ENCODE measurements at regions not wholly inside any gene's neighbourhood (a gene's known extent, or its start where the extent isn't known, plus 50 kb on each side); places are given as distances from the start of the nearest gene placed in this dataset.

GRCh38 chr2:164150604-164151003 is 414.8 kb upstream of the FIGN start:
- no peaks in the 10 kb centered on the region for H3K4me1 Mint-ChIP-seq
- H4K20me1 ChIP-seq (ENCODE audit: low read depth), result no peaks in the 10 kb centered on the region
- H2AFZ ChIP-seq (replicated peaks), result no peak overlapping the region
- no peaks in the 10 kb centered on the region for H3F3A ChIP-seq (ENCODE audit: low read depth)
- H3K4me3 Mint-ChIP-seq, result no peak overlapping the region
- H3K4me1 ChIP-seq, result no peaks in the 10 kb centered on the region
- H3K9me3 Mint-ChIP-seq, result no peaks in the 10 kb centered on the region
- no peak overlapping the region for H3K27ac ChIP-seq
- no peak overlapping the region for H3K4me2 ChIP-seq
- H3K27me3 Mint-ChIP-seq (ENCODE audit: insufficient read depth, low read depth), result no peaks in the 10 kb centered on the region
- no peak overlapping the region for H3K4me3 ChIP-seq
- H3K9me3 ChIP-seq (ENCODE audit: low read depth), result no peaks in the 10 kb centered on the region
- no peaks in the 10 kb centered on the region for H3K36me3 ChIP-seq
- no peaks in the 10 kb centered on the region for H3K36me3 Mint-ChIP-seq
- H3K79me2 ChIP-seq (ENCODE audit: low read depth), result no peaks in the 10 kb centered on the region
- no peaks in the 10 kb centered on the region for H3K27me3 ChIP-seq
- no peak overlapping the region for H3K27ac Mint-ChIP-seq
- no peak overlapping the region for H3K9ac ChIP-seq
- TF ChIP-seq EZH2phosphoT487 (IDR thresholded peaks at IDR 0.05) (no peak), CTCF (IDR thresholded peaks at IDR 0.05) (no peak), EZH2 (IDR thresholded peaks at IDR 0.05) (no peak)
- DNase-seq (ENCODE audit: low spot score), result no peak

- TF ChIP-seq EZH2phosphoT487 (IDR thresholded peaks at IDR 0.05) (no peak), CTCF (IDR thresholded peaks at IDR 0.05) (no peak), EZH2 (IDR thresholded peaks at IDR 0.05) (no peak)
- H2AFZ ChIP-seq (replicated peaks), result no peak overlapping the region
- H3K4me1 Mint-ChIP-seq, result no peaks in the 10 kb centered on the region
- no peak for DNase-seq (ENCODE audit: low spot score)
- H3K27me3 ChIP-seq, result no peaks in the 10 kb centered on the region
- no peaks in the 10 kb centered on the region for H3K79me2 ChIP-seq (ENCODE audit: low read depth)
- no peak overlapping the region for H3K4me2 ChIP-seq
- no peak overlapping the region for H3K4me3 Mint-ChIP-seq
- no peaks in the 10 kb centered on the region for H3K27me3 Mint-ChIP-seq (ENCODE audit: insufficient read depth, low read depth)
- no peaks in the 10 kb centered on the region for H3K36me3 Mint-ChIP-seq
- H3K27ac Mint-ChIP-seq, result no peak overlapping the region
- H3K9me3 Mint-ChIP-seq, result no peaks in the 10 kb centered on the region
- H3K36me3 ChIP-seq, result no peaks in the 10 kb centered on the region
- H3K9ac ChIP-seq, result no peak overlapping the region
- no peaks in the 10 kb centered on the region for H3K9me3 ChIP-seq (ENCODE audit: low read depth)
- no peak overlapping the region for H3K27ac ChIP-seq
- no peaks in the 10 kb centered on the region for H4K20me1 ChIP-seq (ENCODE audit: low read depth)
- no peak overlapping the region for H3K4me3 ChIP-seq
- H3F3A ChIP-seq (ENCODE audit: low read depth), result no peaks in the 10 kb centered on the region
- no peaks in the 10 kb centered on the region for H3K4me1 ChIP-seq
Measured at GRCh38 chr2:164146441-164146840, 410.6 kb upstream of the FIGN start.

- DNase-seq (ENCODE audit: low spot score), result no peak
- H3K36me3 Mint-ChIP-seq, result no peaks in the 10 kb centered on the region
- no peak overlapping the region for H3K4me3 Mint-ChIP-seq
- H3K27me3 Mint-ChIP-seq (ENCODE audit: insufficient read depth, low read depth), result no peaks in the 10 kb centered on the region
- no peaks in the 10 kb centered on the region for H3F3A ChIP-seq (ENCODE audit: low read depth)
- no peak overlapping the region for H3K4me2 ChIP-seq
- no peaks in the 10 kb centered on the region for H3K27me3 ChIP-seq
- H3K9me3 Mint-ChIP-seq, result no peaks in the 10 kb centered on the region
- no peak overlapping the region for H3K27ac Mint-ChIP-seq
- no peak overlapping the region for H3K27ac ChIP-seq
- H3K9ac ChIP-seq, result no peak overlapping the region
- H3K4me1 Mint-ChIP-seq, result no peaks in the 10 kb centered on the region
- no peaks in the 10 kb centered on the region for H4K20me1 ChIP-seq (ENCODE audit: low read depth)
- H2AFZ ChIP-seq (replicated peaks), result peak overlapping the region; percentile 7
- no peaks in the 10 kb centered on the region for H3K79me2 ChIP-seq (ENCODE audit: low read depth)
- H3K4me1 ChIP-seq, result no peaks in the 10 kb centered on the region
- no peaks in the 10 kb centered on the region for H3K36me3 ChIP-seq
- TF ChIP-seq EZH2 (IDR thresholded peaks at IDR 0.05) (no peak), CTCF (IDR thresholded peaks at IDR 0.05) (no peak), EZH2phosphoT487 (IDR thresholded peaks at IDR 0.05) (no peak)
- H3K4me3 ChIP-seq, result no peak overlapping the region
- no peaks in the 10 kb centered on the region for H3K9me3 ChIP-seq (ENCODE audit: low read depth)
Measured at GRCh38 chr2:164145093-164145987, 409.5 kb upstream of the FIGN start.

All from neural progenitor cell (in vitro differentiated cells).